ENCODE measurements at regions not wholly inside any gene's neighbourhood (a gene's known extent, or its start where the extent isn't known, plus 50 kb on each side); places are given as distances from the start of the nearest gene placed in this dataset.

DNA sequence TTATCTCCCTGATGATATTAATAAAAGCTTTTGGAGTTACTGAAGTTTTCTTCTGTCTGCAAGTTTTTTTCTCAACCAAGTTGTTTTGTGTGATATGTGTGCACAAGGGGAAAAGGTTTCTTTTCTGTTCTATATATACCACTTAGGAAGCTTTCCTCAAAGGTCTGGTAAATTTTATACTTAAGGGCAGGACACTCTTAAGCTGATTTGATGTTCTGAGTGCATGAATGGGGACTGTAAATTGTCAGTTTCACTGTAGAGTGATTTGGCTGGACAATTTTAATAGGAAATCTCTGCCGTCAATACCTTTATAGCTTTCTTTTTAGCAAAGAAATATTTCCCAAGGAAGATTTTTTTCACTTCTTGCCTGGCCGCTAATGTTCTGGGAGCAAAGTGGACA, 354.7 kb downstream of the TGFB2 start:
- Histone ChIP-seq H3K79me2 (ENCODE audit: insufficient read depth, low read depth, low read length) (no peaks in the 10 kb centered on the region), H3K4me1 (ENCODE audit: insufficient read depth, low read length, poor library complexity, severe bottlenecking) (no peaks in the 10 kb centered on the region), H3K9me2 (ENCODE audit: insufficient read depth, low read length) (no peaks in the 10 kb centered on the region), H3K27ac (ENCODE audit: low read depth, low read length, poor library complexity, severe bottlenecking) (no peak overlapping the region), H3K36me3 (ENCODE audit: insufficient read depth, low read length) (no peaks in the 10 kb centered on the region), H3K4me2 (ENCODE audit: low read length) (no peak overlapping the region), H3K9me3 (ENCODE audit: low read length) (no peaks in the 10 kb centered on the region), H2AFZ (ENCODE audit: low read length) (no peak overlapping the region), H4K20me1 (ENCODE audit: insufficient read depth, low read length) (no peaks in the 10 kb centered on the region), H3K4me3 (ENCODE audit: low read depth, low read length, poor library complexity, severe bottlenecking) (no peak overlapping the region)
- POLR2A ChIA-PET, result interaction anchor here (0.6 to 1.1 kb wide), 2 partner anchors 13 to 233 kb away, joined by 3 read pairs; no protein-coding TSS in a partner anchor
- BruUV-seq (replicated peaks), result no TSS peak
- TF ChIP-seq, protein P1, sequence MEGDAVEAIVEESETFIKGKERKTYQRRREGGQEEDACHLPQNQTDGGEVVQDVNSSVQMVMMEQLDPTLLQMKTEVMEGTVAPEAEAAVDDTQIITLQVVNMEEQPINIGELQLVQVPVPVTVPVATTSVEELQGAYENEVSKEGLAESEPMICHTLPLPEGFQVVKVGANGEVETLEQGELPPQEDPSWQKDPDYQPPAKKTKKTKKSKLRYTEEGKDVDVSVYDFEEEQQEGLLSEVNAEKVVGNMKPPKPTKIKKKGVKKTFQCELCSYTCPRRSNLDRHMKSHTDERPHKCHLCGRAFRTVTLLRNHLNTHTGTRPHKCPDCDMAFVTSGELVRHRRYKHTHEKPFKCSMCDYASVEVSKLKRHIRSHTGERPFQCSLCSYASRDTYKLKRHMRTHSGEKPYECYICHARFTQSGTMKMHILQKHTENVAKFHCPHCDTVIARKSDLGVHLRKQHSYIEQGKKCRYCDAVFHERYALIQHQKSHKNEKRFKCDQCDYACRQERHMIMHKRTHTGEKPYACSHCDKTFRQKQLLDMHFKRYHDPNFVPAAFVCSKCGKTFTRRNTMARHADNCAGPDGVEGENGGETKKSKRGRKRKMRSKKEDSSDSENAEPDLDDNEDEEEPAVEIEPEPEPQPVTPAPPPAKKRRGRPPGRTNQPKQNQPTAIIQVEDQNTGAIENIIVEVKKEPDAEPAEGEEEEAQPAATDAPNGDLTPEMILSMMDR (conservative IDR thresholded peaks at IDR 0.05; ENCODE audit: low read length), result no peak
- TF ChIP-seq EZH2phosphoT487 (IDR thresholded peaks at IDR 0.05; ENCODE audit: borderline replicate concordance, low read depth, low read length), result no peak
- no peak for DNase-seq (ENCODE audit: low spot score)
- intact Hi-C loops (cut with micrococcal nuclease; ENCODE audit: unreplicated experiment), result no loop called here
- CTCF ChIA-PET (ENCODE audit: unreplicated experiment), result no interaction called here

DNA sequence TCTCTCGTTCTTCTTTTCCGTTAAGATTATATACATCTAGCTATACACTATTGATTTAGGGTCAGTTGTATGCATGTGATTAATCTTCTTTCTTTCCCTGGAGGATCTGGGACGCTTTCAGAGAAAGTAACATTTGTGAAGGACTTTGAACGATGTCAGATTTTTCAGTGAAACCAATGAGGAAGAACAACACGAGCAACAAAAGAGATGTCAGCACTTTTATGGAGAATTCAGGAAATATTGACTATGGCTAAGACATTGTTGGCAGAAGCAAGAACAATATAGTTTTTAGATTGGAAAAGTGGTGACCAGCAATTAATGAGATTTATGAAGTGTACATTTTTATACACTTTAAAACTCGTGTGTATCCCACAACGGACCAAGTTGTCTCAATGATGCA, 355.5 kb downstream of the TGFB2 start:
- Histone ChIP-seq H3K9me3 (ENCODE audit: low read length) (no peaks in the 10 kb centered on the region), H3K4me1 (ENCODE audit: insufficient read depth, low read length, poor library complexity, severe bottlenecking) (no peaks in the 10 kb centered on the region), H3K79me2 (ENCODE audit: insufficient read depth, low read depth, low read length) (no peaks in the 10 kb centered on the region), H3K4me2 (ENCODE audit: low read length) (no peak overlapping the region), H3K36me3 (ENCODE audit: insufficient read depth, low read length) (no peaks in the 10 kb centered on the region), H3K9me2 (ENCODE audit: insufficient read depth, low read length) (no peaks in the 10 kb centered on the region), H3K4me3 (ENCODE audit: low read depth, low read length, poor library complexity, severe bottlenecking) (no peak overlapping the region), H3K27ac (ENCODE audit: low read depth, low read length, poor library complexity, severe bottlenecking) (no peak overlapping the region), H4K20me1 (ENCODE audit: insufficient read depth, low read length) (no peaks in the 10 kb centered on the region), H2AFZ (ENCODE audit: low read length) (no peak overlapping the region)
- TF ChIP-seq EZH2phosphoT487 (IDR thresholded peaks at IDR 0.05; ENCODE audit: borderline replicate concordance, low read depth, low read length), result no peak
- TF ChIP-seq, protein P1 (conservative IDR thresholded peaks at IDR 0.05; ENCODE audit: low read length), result no peak
- ChIA-PET CTCF (ENCODE audit: unreplicated experiment) (no interaction called here), POLR2A (no interaction called here)
- intact Hi-C loops (cut with micrococcal nuclease; ENCODE audit: unreplicated experiment), result no loop called here
- no TSS peak for BruUV-seq (replicated peaks)
- DNase-seq (ENCODE audit: low spot score), result no peak

DNA sequence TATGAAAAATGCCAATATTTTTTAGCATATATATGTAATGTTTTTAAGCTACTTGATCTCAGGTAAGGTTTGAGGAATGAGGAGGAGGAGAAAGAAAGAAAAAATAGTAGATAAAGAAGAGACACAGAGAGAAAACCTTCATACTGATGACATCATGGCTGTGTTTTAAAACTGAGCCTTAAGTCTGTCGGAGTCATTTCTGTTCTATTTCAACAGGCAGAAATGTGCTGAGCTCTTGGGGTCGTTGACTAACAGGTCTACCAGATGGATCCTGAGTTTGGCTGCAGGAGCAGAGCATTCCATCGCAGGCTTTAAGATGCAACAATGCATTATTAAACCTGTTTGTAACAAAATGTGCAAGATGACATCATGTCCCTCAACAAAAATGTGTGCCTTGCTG, 356.0 kb downstream of the TGFB2 start:
- Histone ChIP-seq H3K36me3 (ENCODE audit: insufficient read depth, low read length) (no peaks in the 10 kb centered on the region), H3K9me3 (ENCODE audit: low read length) (no peaks in the 10 kb centered on the region), H3K4me3 (ENCODE audit: low read depth, low read length, poor library complexity, severe bottlenecking) (no peak overlapping the region), H4K20me1 (ENCODE audit: insufficient read depth, low read length) (no peaks in the 10 kb centered on the region), H3K4me1 (ENCODE audit: insufficient read depth, low read length, poor library complexity, severe bottlenecking) (no peaks in the 10 kb centered on the region), H2AFZ (ENCODE audit: low read length) (no peak overlapping the region), H3K4me2 (ENCODE audit: low read length) (no peak overlapping the region), H3K9me2 (ENCODE audit: insufficient read depth, low read length) (no peaks in the 10 kb centered on the region), H3K79me2 (ENCODE audit: insufficient read depth, low read depth, low read length) (no peaks in the 10 kb centered on the region), H3K27ac (ENCODE audit: low read depth, low read length, poor library complexity, severe bottlenecking) (no peak overlapping the region)
- no peak for TF ChIP-seq EZH2phosphoT487 (IDR thresholded peaks at IDR 0.05; ENCODE audit: borderline replicate concordance, low read depth, low read length)
- TF ChIP-seq, protein P1 (conservative IDR thresholded peaks at IDR 0.05; ENCODE audit: low read length), result no peak
- CTCF ChIA-PET (ENCODE audit: unreplicated experiment), result no interaction called here
- DNase-seq (ENCODE audit: low spot score), result no peak
- POLR2A ChIA-PET, result no interaction called here
- intact Hi-C loops (cut with micrococcal nuclease; ENCODE audit: unreplicated experiment), result no loop called here
- BruUV-seq (replicated peaks), result no TSS peak

All from OCI-LY7 (cell line).